ENCODE measurements at regions not wholly inside any gene's neighbourhood (a gene's known extent, or its start where the extent isn't known, plus 50 kb on each side); places are given as distances from the start of the nearest gene placed in this dataset.
A peak's percentile ranks its signal among the peaks of the same experiment; 100 is the strongest.

GRCh38 chr12:4822572-4822971, 87.1 kb upstream of the KCNA1 start:
- DNase-seq: no peak

GRCh38 chr12:4824380-4824779, 85.3 kb upstream of the KCNA1 start:
- DNase-seq: no peak

GRCh38 chr12:4825011-4825858, 84.5 kb upstream of the KCNA1 start:
- no peak for DNase-seq

GRCh38 chr12:4826909-4827308, 82.8 kb upstream of the KCNA1 start:
- DNase-seq: no peak

- no peak for DNase-seq
Observed at GRCh38 chr12:4828176-4828575, 81.5 kb upstream of the KCNA1 start.

- DNase-seq: no peak
Observed at GRCh38 chr12:4829161-4829792, 80.4 kb upstream of the KCNA1 start.

- DNase-seq: no peak
Observed at GRCh38 chr12:4829793-4830162, 79.9 kb upstream of the KCNA1 start.

- DNase-seq: no peak
Observed at GRCh38 chr12:4830556-4831210, 79.0 kb upstream of the KCNA1 start.

GRCh38 chr12:4833053-4833452, 76.7 kb upstream of the KCNA1 start:
- DNase-seq: no peak

GRCh38 chr12:4833524-4833923, 76.2 kb upstream of the KCNA1 start:
- no peak for DNase-seq

GRCh38 chr12:4842401-4842800, 67.3 kb upstream of the KCNA1 start:
- DNase-seq: peak; percentile 29

GRCh38 chr12:4843907-4844306, 65.8 kb upstream of the KCNA1 start:
- no peak for DNase-seq

GRCh38 chr12:4847713-4848112, 62.0 kb upstream of the KCNA1 start:
- no peak for DNase-seq

- DNase-seq: peak; percentile 15
Observed at GRCh38 chr12:4849115-4849541, 60.6 kb upstream of the KCNA1 start.

GRCh38 chr12:4849795-4850345, 59.8 kb upstream of the KCNA1 start:
- DNase-seq: no peak

GRCh38 chr12:4850857-4851380, 58.8 kb upstream of the KCNA1 start:
- DNase-seq: no peak

- DNase-seq: no peak
Observed at GRCh38 chr12:4852308-4852707, 57.4 kb upstream of the KCNA1 start.

GRCh38 chr12:4852911-4853310, 56.8 kb upstream of the KCNA1 start:
- DNase-seq: no peak

GRCh38 chr12:4855121-4855924, 54.4 kb upstream of the KCNA1 start:
- DNase-seq: peak; percentile 30

GRCh38 chr12:4856596-4856995, 53.1 kb upstream of the KCNA1 start:
- DNase-seq: no peak

GRCh38 chr12:4857472-4858291, 52.0 kb upstream of the KCNA1 start:
- DNase-seq: peak; percentile 74

GRCh38 chr12:4858386-4858785, 51.3 kb upstream of the KCNA1 start:
- DNase-seq: no peak

All from activated naive CD4-positive, alpha-beta T cell treated with Interleukin-2 at 50 U/mL for 16 hours (primary cell).